B cell (primary cell): ENCODE measurements at regions not wholly inside any gene's neighbourhood (a gene's known extent, or its start where the extent isn't known, plus 50 kb on each side); places are given as distances from the start of the nearest gene placed in this dataset.

Source experiments
- ATAC-seq: fragments of 200-7000 bp; cut with Tn5 transposase; one replicate; pipeline ENCODE4 v1.10.0; 2021; ENCODE audit warnings: low read depth, mild to moderate bottlenecking, moderate number of reproducible peaks, moderate library complexity
- CTCF ChIA-PET: fragments of 350-600 bp; sonication (Branson Sonifier 250); formaldehyde crosslinking; loops from one replicate; lab custom pipeline; 2021; ENCODE audit warnings: antibody characterized with exemption, inconsistent platforms; lab: Charles Lee
- POLR2A ChIA-PET: fragments of 350-600 bp; sonication (Branson Sonifier 250); formaldehyde crosslinking; loops from one replicate; lab custom pipeline; 2021; ENCODE audit warnings: antibody characterized with exemption; lab: Charles Lee
- DNase-seq: peaks from one replicate; pipeline ENCODE4 v3.0.0; 2013
- H2AFZ ChIP-seq: 2 replicates; pipeline ENCODE4 v1.6.1; 2012; ENCODE audit warnings: mild to moderate bottlenecking, low read depth, low read length; ENCODE audit not compliant: insufficient read depth, poor library complexity, severe bottlenecking
- H3K27ac ChIP-seq, 2 donors: 1 replicate in 1 of 2; 2 replicates in 1 of 2; pipeline ENCODE4 v1.5.1; 2012 to 2013; ENCODE audit warnings: low read length in 2 of 2, mild to moderate bottlenecking in 2 of 2, moderate library complexity in 1 of 2
- H3K27me3 ChIP-seq, 4 experiments: fragments of 200-600 bp in 1 of 4; sonication (generic) in 1 of 4; replicated peaks in 1 of 4; 1 replicate in 2 of 4; 2 replicates in 2 of 4; pipeline versions ENCODE4 v1.6.1 to v1.7.0; 2013 to 2016; ENCODE audit warnings: low read length in 3 of 4, mild to moderate bottlenecking in 2 of 4, mixed read lengths in 1 of 4, moderate library complexity in 1 of 4; ENCODE audit not compliant: insufficient read depth in 4 of 4, control insufficient read depth in 3 of 4; ENCODE audit errors: control extremely low read depth in 1 of 4
- H3K36me3 ChIP-seq, 2 experiments: replicated peaks in 1 of 2; 1 replicate in 1 of 2; 2 replicates in 1 of 2; pipeline versions ENCODE4 v1.6.1 to v1.7.1; 2013; ENCODE audit warnings: low read length in 1 of 2; ENCODE audit not compliant: insufficient read depth in 2 of 2, control insufficient read depth in 1 of 2; ENCODE audit errors: control extremely low read depth in 1 of 2, extremely low read depth in 1 of 2
- H3K4me1 ChIP-seq, 2 donors: fragments of 200-600 bp in 1 of 2; sonication (generic) in 1 of 2; 1 replicate in 1 of 2; 2 replicates in 1 of 2; pipeline versions ENCODE4 v1.5.1 to v1.6.1; 2013 to 2017; ENCODE audit warnings: low read length in 2 of 2; ENCODE audit not compliant: control insufficient read depth in 2 of 2, insufficient read depth in 2 of 2
- H3K4me2 ChIP-seq: replicated peaks from 2 replicates; pipeline ENCODE3; 2012; ENCODE audit warnings: mild to moderate bottlenecking, low read depth, low read length; ENCODE audit not compliant: poor library complexity, severe bottlenecking
- H3K4me3 ChIP-seq, 5 experiments: fragments of 200-600 bp in 1 of 5; sonication (generic) in 1 of 5; 1 replicate in 3 of 5; 2 replicates in 2 of 5; pipeline versions ENCODE4 v1.5.1 to v1.7.0; 2011 to 2016; ENCODE audit warnings: low read length in 4 of 5, mild to moderate bottlenecking in 4 of 5, low read depth in 2 of 5, control low read depth in 1 of 5, moderate library complexity in 1 of 5; ENCODE audit not compliant: insufficient read depth in 1 of 5; ENCODE audit errors: control extremely low read depth in 1 of 5, extremely low read depth in 1 of 5
- H3K79me2 ChIP-seq: fragments of 200-600 bp; sonication (generic); one replicate; pipeline ENCODE4 v1.6.0; 2016; ENCODE audit warnings: low read length; ENCODE audit not compliant: control insufficient read depth, insufficient read depth
- H3K9ac ChIP-seq: fragments of 200-600 bp; sonication (generic); 2 replicates; pipeline ENCODE4 v1.6.1; 2017; ENCODE audit warnings: mild to moderate bottlenecking, low read length, moderate library complexity
- H3K9me3 ChIP-seq, 3 donors: one replicate each; pipeline versions ENCODE4 v1.6.1 to v1.7.1; 2013; ENCODE audit warnings: low read length in 2 of 3; ENCODE audit not compliant: control insufficient read depth in 2 of 3, insufficient read depth in 1 of 3; ENCODE audit errors: control extremely low read depth in 1 of 3
- H4K20me1 ChIP-seq: 2 replicates; pipeline ENCODE4 v1.6.0; 2012; ENCODE audit warnings: mild to moderate bottlenecking, low read length; ENCODE audit not compliant: insufficient read depth, control insufficient read depth, poor library complexity, severe bottlenecking
- H3K27ac Mint-ChIP-seq: one replicate; pipeline ENCODE4 v1.8.0; 2021; ENCODE audit warnings: mixed read lengths
- H3K27me3 Mint-ChIP-seq: one replicate; pipeline ENCODE4 v1.8.0; 2021; ENCODE audit warnings: mixed read lengths
- H3K4me1 Mint-ChIP-seq: one replicate; pipeline ENCODE4 v1.8.0; 2021; ENCODE audit warnings: mixed read lengths
- H3K4me3 Mint-ChIP-seq: one replicate; pipeline ENCODE4 v1.8.0; 2021; ENCODE audit warnings: mixed read lengths
- H3K9me3 Mint-ChIP-seq: one replicate; pipeline ENCODE4 v1.8.0; 2022; ENCODE audit warnings: mixed read lengths; ENCODE audit not compliant: insufficient read depth
- CTCF ChIP-seq: fragments of 200-600 bp; IDR thresholded peaks from one replicate; pipeline ENCODE4 v1.8.0; 2022; ENCODE audit warnings: antibody characterized with exemption, mild to moderate bottlenecking
- EZH2 ChIP-seq: IDR thresholded peaks from 2 replicates; pipeline ENCODE4 v1.6.1; 2012; ENCODE audit warnings: borderline replicate concordance, low read depth, mild to moderate bottlenecking, moderate library complexity, low read length; ENCODE audit not compliant: insufficient read depth, poor library complexity, severe bottlenecking
- WGBS: methylation state at CpG from one replicate; pipeline ENCODE4 v1.1.5; 2013; ENCODE audit warnings: missing lambda C conversion rate; ENCODE audit not compliant: insufficient coverage; 5-methylcytosine and 5-hydroxymethylcytosine counted together
- intact Hi-C: fragments of 100-400 bp; cut with micrococcal nuclease; formaldehyde crosslinking; loops from one replicate; pipeline ENCODE4 v1.10.0; 2022

GRCh38 chr13:39985071-39985470 lies 329.6 kb downstream of the COG6 start:
- Histone ChIP-seq H3K4me2 (no peak overlapping the region), H3K36me3 (no peaks in the 10 kb centered on the region)
- H3K4me1 Mint-ChIP-seq = no peaks in the 10 kb centered on the region

GRCh38 chr13:39988351-39988750 lies 332.9 kb downstream of the COG6 start:
- Mint-ChIP-seq H3K27ac (no peak overlapping the region), H3K27me3 (peaks cover 13% of the 10 kb centered on the region), H3K4me1 (no peaks in the 10 kb centered on the region), H3K9me3 (no peaks in the 10 kb centered on the region), H3K4me3 (no peak overlapping the region)
- Histone ChIP-seq H3K4me3 (no peak overlapping the region), H3K36me3 (no peaks in the 10 kb centered on the region), H3K9ac (no peak overlapping the region), H3K9me3 (no peaks in the 10 kb centered on the region), H3K27me3 (no peaks in the 10 kb centered on the region), H3K4me2 (no peak overlapping the region), H3K79me2 (no peaks in the 10 kb centered on the region), H3K27ac (no peak overlapping the region), H4K20me1 (no peaks in the 10 kb centered on the region), H3K4me1 (no peaks in the 10 kb centered on the region), H2AFZ (no peak overlapping the region)
- TF ChIP-seq CTCF = no peak
- TF ChIP-seq EZH2 = no peak
- ChIA-PET POLR2A (no interaction called here), CTCF (no interaction called here)
- intact Hi-C loops = no loop called here
- DNase-seq (no peak), ATAC-seq (no peak)
- 96% methylated on average over 5 of the region's 6 CpGs for WGBS

More at GRCh38 chr13:39985071-39985470, 329.6 kb downstream of the COG6 start:
- Histone ChIP-seq H3K4me1 (no peaks in the 10 kb centered on the region), H3K4me3 (no peak overlapping the region), H2AFZ (no peak overlapping the region), H3K9ac (no peak overlapping the region), H3K9me3 (no peaks in the 10 kb centered on the region), H3K79me2 (no peaks in the 10 kb centered on the region), H3K27me3 (no peaks in the 10 kb centered on the region), H3K27ac (no peak overlapping the region), H4K20me1 (no peaks in the 10 kb centered on the region)
- DNase-seq = no peak
- intact Hi-C loops = no loop called here
- no peak overlapping the region for H3K27ac Mint-ChIP-seq
- H3K27me3 Mint-ChIP-seq = peaks cover 19% of the 10 kb centered on the region
- no peaks in the 10 kb centered on the region for H3K9me3 Mint-ChIP-seq
- POLR2A ChIA-PET = no interaction called here
- WGBS = 100% methylated on average over 1 of the region's 4 CpGs
- no peak for ATAC-seq
- CTCF ChIA-PET = interaction anchor here (0.7 kb wide), 1 partner anchor 21 kb away, joined by 3 read pairs; no protein-coding TSS in a partner anchor
- TF ChIP-seq EZH2 (no peak), CTCF (no peak)
- no peak overlapping the region for H3K4me3 Mint-ChIP-seq
